ENCODE measurements at regions not wholly inside any gene's neighbourhood (a gene's known extent, or its start where the extent isn't known, plus 50 kb on each side); places are given as distances from the start of the nearest gene placed in this dataset.

- H3K4me1 Mint-ChIP-seq (ENCODE audit: low read depth) = peaks cover 16% of the 10 kb centered on the region
Observed at GRCh38 chr14:99023371-99023770, 248.6 kb downstream of the BCL11B start.

DNA sequence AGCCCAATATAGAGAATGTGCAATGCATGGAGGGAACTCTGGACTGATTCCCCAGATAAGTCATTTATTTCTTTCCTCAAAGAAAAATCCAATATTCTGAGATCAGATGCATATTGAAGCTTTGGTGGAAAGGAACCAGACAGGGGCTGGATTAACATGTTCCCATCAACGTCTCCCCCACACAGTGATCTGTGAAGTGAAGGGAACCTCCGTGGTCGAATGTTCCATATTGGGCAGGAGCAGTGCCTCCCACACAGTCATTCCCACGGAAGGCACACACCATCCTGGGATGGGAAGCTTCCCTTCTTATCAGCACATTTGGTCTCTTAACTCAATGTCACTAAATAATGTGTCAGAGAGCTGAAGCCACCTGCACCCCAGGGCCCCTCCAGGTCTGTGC is 247.1 kb downstream of the BCL11B start:
- intact Hi-C loops (cut with micrococcal nuclease) = no loop called here
- peaks cover 8% of the 10 kb centered on the region for H3K36me3 Mint-ChIP-seq (ENCODE audit: low read depth)
- H3K4me1 Mint-ChIP-seq (ENCODE audit: low read depth) = peaks cover 16% of the 10 kb centered on the region
- H3K4me3 Mint-ChIP-seq = no peak overlapping the region
- peaks cover 3% of the 10 kb centered on the region for H3K27me3 Mint-ChIP-seq (ENCODE audit: insufficient read depth)
- H3K27ac Mint-ChIP-seq = no peak overlapping the region
- H3K9me3 Mint-ChIP-seq = peaks cover 26% of the 10 kb centered on the region
- no peak for DNase-seq (ENCODE audit: low spot score)

More at GRCh38 chr14:99023371-99023770, 248.6 kb downstream of the BCL11B start:
- no peak overlapping the region for H3K4me3 Mint-ChIP-seq
- no peaks in the 10 kb centered on the region for H3K27me3 Mint-ChIP-seq (ENCODE audit: insufficient read depth)
- peaks cover 26% of the 10 kb centered on the region for H3K9me3 Mint-ChIP-seq
- no peak for DNase-seq (ENCODE audit: low spot score)
- H3K36me3 Mint-ChIP-seq (ENCODE audit: low read depth) = peaks cover 8% of the 10 kb centered on the region
- intact Hi-C loops (cut with micrococcal nuclease) = no loop called here
- H3K27ac Mint-ChIP-seq = no peak overlapping the region

- Mint-ChIP-seq H3K27me3 (ENCODE audit: insufficient read depth) (peaks cover 3% of the 10 kb centered on the region), H3K4me3 (no peak overlapping the region), H3K9me3 (peaks cover 26% of the 10 kb centered on the region), H3K27ac (no peak overlapping the region), H3K36me3 (ENCODE audit: low read depth) (peaks cover 8% of the 10 kb centered on the region), H3K4me1 (ENCODE audit: low read depth) (peaks cover 16% of the 10 kb centered on the region)
- DNase-seq (ENCODE audit: low spot score) = no peak
- intact Hi-C loops (cut with micrococcal nuclease) = no loop called here
Observed at GRCh38 chr14:99025418-99025817, 246.6 kb downstream of the BCL11B start.

- H3K4me1 Mint-ChIP-seq (ENCODE audit: low read depth) = peaks cover 16% of the 10 kb centered on the region
- H3K36me3 Mint-ChIP-seq (ENCODE audit: low read depth) = peaks cover 8% of the 10 kb centered on the region
- H3K27ac Mint-ChIP-seq = peak overlapping the region; percentile 8
- intact Hi-C loops (cut with micrococcal nuclease) = no loop called here
- H3K4me3 Mint-ChIP-seq = no peak overlapping the region
- H3K9me3 Mint-ChIP-seq = peaks cover 26% of the 10 kb centered on the region
- no peak for DNase-seq (ENCODE audit: low spot score)
- H3K27me3 Mint-ChIP-seq (ENCODE audit: insufficient read depth) = peaks cover 3% of the 10 kb centered on the region
Observed at GRCh38 chr14:99026471-99026870, 245.5 kb downstream of the BCL11B start.

DNA sequence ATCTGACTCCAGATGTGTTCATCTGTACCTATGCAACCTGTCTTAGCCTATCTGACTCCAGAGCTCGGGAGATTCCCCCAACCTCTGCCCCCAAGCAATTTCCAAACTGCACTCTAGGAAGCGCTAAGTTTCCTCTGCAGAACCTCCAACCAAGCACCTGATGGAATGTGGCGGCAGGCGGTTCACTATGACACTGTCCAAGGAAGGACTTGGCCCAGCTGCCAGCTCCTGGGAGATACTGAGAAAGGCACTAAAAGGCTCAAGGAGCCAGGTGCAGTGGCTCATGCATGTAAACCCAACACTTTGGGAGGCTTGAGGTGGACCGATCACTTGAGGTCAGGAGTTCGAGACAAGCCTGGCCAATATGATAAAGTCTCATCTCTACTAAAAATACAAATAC is 244.0 kb downstream of the BCL11B start:
- no peak overlapping the region for H3K4me3 Mint-ChIP-seq
- intact Hi-C loops (cut with micrococcal nuclease) = no loop called here
- peaks cover 3% of the 10 kb centered on the region for H3K27me3 Mint-ChIP-seq (ENCODE audit: insufficient read depth)
- H3K27ac Mint-ChIP-seq = no peak overlapping the region
- peaks cover 8% of the 10 kb centered on the region for H3K4me1 Mint-ChIP-seq (ENCODE audit: low read depth)
- DNase-seq (ENCODE audit: low spot score) = no peak
- peaks cover 22% of the 10 kb centered on the region for H3K9me3 Mint-ChIP-seq
- peaks cover 7% of the 10 kb centered on the region for H3K36me3 Mint-ChIP-seq (ENCODE audit: low read depth)

DNA sequence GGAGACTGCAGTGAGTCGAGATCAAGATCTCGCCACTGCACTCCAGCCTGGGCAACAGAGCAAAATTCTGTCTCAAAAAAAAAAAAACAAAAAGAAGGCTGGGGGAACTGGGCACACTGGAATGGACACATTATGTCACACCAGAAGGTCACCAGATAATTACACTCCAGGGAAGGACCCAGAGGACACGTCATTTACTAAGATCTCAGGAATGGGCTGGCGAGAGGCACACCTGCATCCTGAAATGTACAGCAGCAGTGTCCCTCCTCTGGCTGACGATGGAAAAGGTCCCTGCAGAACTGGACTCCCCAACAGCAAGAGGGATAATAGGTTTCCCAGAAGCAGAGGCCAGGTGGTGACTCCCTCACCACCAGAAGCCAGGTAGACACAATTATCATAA is 243.5 kb downstream of the BCL11B start:
- no peak for DNase-seq (ENCODE audit: low spot score)
- Mint-ChIP-seq H3K4me3 (no peak overlapping the region), H3K4me1 (ENCODE audit: low read depth) (peaks cover 8% of the 10 kb centered on the region), H3K36me3 (ENCODE audit: low read depth) (peaks cover 7% of the 10 kb centered on the region), H3K27me3 (ENCODE audit: insufficient read depth) (peaks cover 3% of the 10 kb centered on the region), H3K9me3 (peaks cover 24% of the 10 kb centered on the region), H3K27ac (no peak overlapping the region)
- intact Hi-C loops (cut with micrococcal nuclease) = no loop called here

DNA sequence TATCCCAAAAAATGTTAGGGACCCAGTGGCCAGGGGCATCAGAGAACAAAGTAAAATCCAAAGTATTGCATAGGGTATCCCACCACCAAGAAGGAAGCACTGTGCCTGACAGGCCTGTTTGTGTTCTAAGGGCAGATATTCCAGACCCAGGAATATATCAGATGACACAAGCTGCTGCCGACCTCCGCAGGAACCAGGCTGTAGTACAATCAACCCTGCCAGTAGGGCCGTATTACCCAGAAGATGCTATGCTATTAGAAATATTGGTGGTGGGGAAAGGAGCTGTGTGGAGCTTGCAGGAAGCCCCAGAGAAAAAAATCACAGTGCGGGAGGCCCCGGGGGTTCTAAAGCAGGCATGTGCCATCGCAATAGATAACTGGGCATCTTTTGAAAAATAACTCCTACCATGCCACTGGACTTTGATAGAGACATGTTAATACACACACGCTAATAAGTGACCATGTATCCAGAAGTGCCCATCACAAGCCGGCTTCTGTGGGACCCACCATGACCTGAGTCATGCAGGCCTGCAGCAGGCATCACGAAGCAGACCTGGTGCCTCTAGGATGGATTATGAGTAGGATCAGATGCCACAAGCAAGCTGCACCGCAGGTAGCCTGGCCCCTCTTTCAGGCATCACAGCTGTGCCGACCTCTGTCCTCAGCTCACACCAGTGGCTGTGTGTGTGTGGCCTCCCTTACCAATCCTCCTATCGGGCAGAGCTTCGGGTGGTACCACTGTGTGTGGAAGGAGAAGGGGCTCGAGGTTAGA is 242.7 kb downstream of the BCL11B start:
- H3K27me3 Mint-ChIP-seq (ENCODE audit: insufficient read depth) = peaks cover 3% of the 10 kb centered on the region
- no peak overlapping the region for H3K4me3 Mint-ChIP-seq
- intact Hi-C loops (cut with micrococcal nuclease) = no loop called here
- DNase-seq (ENCODE audit: low spot score) = no peak
- no peak overlapping the region for H3K27ac Mint-ChIP-seq
- peaks cover 21% of the 10 kb centered on the region for H3K9me3 Mint-ChIP-seq
- peaks cover 8% of the 10 kb centered on the region for H3K4me1 Mint-ChIP-seq (ENCODE audit: low read depth)
- peaks cover 7% of the 10 kb centered on the region for H3K36me3 Mint-ChIP-seq (ENCODE audit: low read depth)

GRCh38 chr14:99029916-99030305 is 242.1 kb downstream of the BCL11B start:
- Mint-ChIP-seq H3K36me3 (ENCODE audit: low read depth) (peaks cover 7% of the 10 kb centered on the region), H3K27ac (no peak overlapping the region), H3K4me1 (ENCODE audit: low read depth) (peaks cover 8% of the 10 kb centered on the region), H3K9me3 (peaks cover 16% of the 10 kb centered on the region), H3K4me3 (no peak overlapping the region), H3K27me3 (ENCODE audit: insufficient read depth) (peaks cover 3% of the 10 kb centered on the region)
- intact Hi-C loops (cut with micrococcal nuclease) = no loop called here
- DNase-seq (ENCODE audit: low spot score) = no peak

- Mint-ChIP-seq H3K9me3 (peaks cover 16% of the 10 kb centered on the region), H3K27me3 (ENCODE audit: insufficient read depth) (peaks cover 3% of the 10 kb centered on the region), H3K36me3 (ENCODE audit: low read depth) (peaks cover 7% of the 10 kb centered on the region), H3K4me1 (ENCODE audit: low read depth) (peaks cover 8% of the 10 kb centered on the region), H3K27ac (no peak overlapping the region), H3K4me3 (no peak overlapping the region)
- intact Hi-C loops (cut with micrococcal nuclease) = no loop called here
- DNase-seq (ENCODE audit: low spot score) = no peak
Observed at GRCh38 chr14:99030454-99030853, 241.5 kb downstream of the BCL11B start.

DNA sequence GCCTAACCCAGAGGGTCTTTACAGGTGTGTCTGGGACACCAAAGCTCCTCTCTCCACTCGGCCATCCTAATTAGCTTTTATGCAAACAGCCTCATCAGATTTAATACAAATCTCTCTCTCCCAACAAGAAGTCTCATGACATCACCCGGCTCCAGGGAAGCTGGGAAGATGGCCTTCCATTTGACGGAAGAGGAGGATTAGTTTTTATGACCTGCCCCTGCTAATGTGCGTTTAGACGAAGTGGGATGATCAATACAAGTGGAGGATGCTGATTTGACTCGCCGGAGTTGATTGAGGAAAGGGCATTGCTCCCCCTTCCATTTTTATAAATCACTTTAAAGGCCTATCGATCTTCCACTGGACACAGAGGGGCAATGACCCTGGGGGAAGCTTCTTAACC is 239.2 kb downstream of the BCL11B start:
- DNase-seq (ENCODE audit: low spot score) = no peak
- intact Hi-C loops (cut with micrococcal nuclease) = no loop called here
- no peak overlapping the region for H3K4me3 Mint-ChIP-seq
- H3K36me3 Mint-ChIP-seq (ENCODE audit: low read depth) = no peaks in the 10 kb centered on the region
- no peaks in the 10 kb centered on the region for H3K4me1 Mint-ChIP-seq (ENCODE audit: low read depth)
- H3K9me3 Mint-ChIP-seq = peaks cover 4% of the 10 kb centered on the region
- peaks cover 3% of the 10 kb centered on the region for H3K27me3 Mint-ChIP-seq (ENCODE audit: insufficient read depth)
- no peak overlapping the region for H3K27ac Mint-ChIP-seq

DNA sequence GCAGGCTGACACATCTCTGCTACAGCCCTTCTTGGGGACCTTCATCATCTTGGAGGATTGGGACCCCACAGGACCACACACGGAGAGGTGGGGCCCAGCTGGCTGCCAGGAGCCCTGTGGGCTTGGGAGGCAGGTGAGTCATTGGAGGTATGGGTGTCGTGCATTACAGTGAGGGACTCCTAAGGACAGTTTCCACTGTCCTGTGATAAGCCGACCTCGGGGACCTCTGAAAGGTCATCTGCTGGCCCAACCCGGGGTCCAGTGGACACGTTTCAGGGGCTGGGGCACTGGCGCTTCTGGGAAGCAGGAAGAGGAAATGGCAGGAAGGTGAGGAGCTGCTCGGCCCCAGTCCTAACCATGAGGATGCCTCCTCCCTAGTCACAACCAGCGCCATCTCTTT is 238.0 kb downstream of the BCL11B start:
- peaks cover 4% of the 10 kb centered on the region for H3K9me3 Mint-ChIP-seq
- no peak overlapping the region for H3K27ac Mint-ChIP-seq
- H3K4me1 Mint-ChIP-seq (ENCODE audit: low read depth) = no peaks in the 10 kb centered on the region
- no peak for DNase-seq (ENCODE audit: low spot score)
- intact Hi-C loops (cut with micrococcal nuclease) = no loop called here
- H3K27me3 Mint-ChIP-seq (ENCODE audit: insufficient read depth) = peaks cover under 1% of the 10 kb centered on the region
- H3K36me3 Mint-ChIP-seq (ENCODE audit: low read depth) = no peaks in the 10 kb centered on the region
- no peak overlapping the region for H3K4me3 Mint-ChIP-seq

DNA sequence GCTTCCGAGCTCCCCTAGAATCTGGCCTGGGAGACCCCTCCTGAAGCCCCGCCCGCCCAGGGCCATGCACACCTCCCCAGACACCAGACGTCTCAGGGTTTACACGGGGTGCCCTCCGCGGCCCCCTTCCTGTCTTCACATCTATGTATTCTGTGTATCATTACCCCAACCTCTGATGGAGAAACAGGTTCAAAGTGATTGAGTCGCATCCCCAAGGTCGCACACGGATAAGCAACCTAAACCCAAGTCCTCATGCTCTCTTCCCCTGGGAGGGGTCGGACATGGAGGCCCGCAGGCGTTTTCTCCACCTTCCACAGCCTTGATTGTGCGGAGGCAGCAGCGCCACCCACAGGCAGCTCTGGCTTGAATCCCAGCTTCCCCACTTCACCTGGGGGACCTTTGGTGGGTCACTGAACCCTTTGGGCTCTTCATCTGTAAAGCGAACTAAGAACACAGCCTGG is 237.3 kb downstream of the BCL11B start:
- H3K27ac Mint-ChIP-seq = no peak overlapping the region
- intact Hi-C loops (cut with micrococcal nuclease) = no loop called here
- no peaks in the 10 kb centered on the region for H3K4me1 Mint-ChIP-seq (ENCODE audit: low read depth)
- no peak overlapping the region for H3K4me3 Mint-ChIP-seq
- DNase-seq (ENCODE audit: low spot score) = no peak
- no peaks in the 10 kb centered on the region for H3K27me3 Mint-ChIP-seq (ENCODE audit: insufficient read depth)
- no peaks in the 10 kb centered on the region for H3K36me3 Mint-ChIP-seq (ENCODE audit: low read depth)
- peaks cover 4% of the 10 kb centered on the region for H3K9me3 Mint-ChIP-seq

GRCh38 chr14:99035268-99035667 is 236.7 kb downstream of the BCL11B start:
- Mint-ChIP-seq H3K27me3 (ENCODE audit: insufficient read depth) (peaks cover under 1% of the 10 kb centered on the region), H3K4me1 (ENCODE audit: low read depth) (no peaks in the 10 kb centered on the region), H3K36me3 (ENCODE audit: low read depth) (no peaks in the 10 kb centered on the region), H3K4me3 (no peak overlapping the region), H3K9me3 (peaks cover 4% of the 10 kb centered on the region), H3K27ac (no peak overlapping the region)
- intact Hi-C loops (cut with micrococcal nuclease) = no loop called here
- DNase-seq (ENCODE audit: low spot score) = no peak
